Mammary epithelial cell (primary cell): ENCODE measurements at regions not wholly inside any gene's neighbourhood (a gene's known extent, or its start where the extent isn't known, plus 50 kb on each side); places are given as distances from the start of the nearest gene placed in this dataset.

ENCODE experiments used
- EZH2 ChIP-seq: IDR thresholded peaks from 2 replicates; pipeline ENCODE4 v1.6.1; 2012; ENCODE audit warnings: low read length, inconsistent platforms, borderline replicate concordance
- TF ChIP-seq, protein P1 (sequence below), 2 donors: IDR thresholded peaks in 1 of 2; conservative IDR thresholded peaks in 1 of 2; 2 replicates each; pipeline ENCODE4 v1.5.1; 2011 to 2012; ENCODE audit warnings: inconsistent platforms in 2 of 2, low read length in 2 of 2, mild to moderate bottlenecking in 2 of 2, control low read depth in 1 of 2, low read depth in 1 of 2; ENCODE audit not compliant: insufficient read depth in 1 of 2; ENCODE audit errors: extremely low read depth in 1 of 2

DNA sequence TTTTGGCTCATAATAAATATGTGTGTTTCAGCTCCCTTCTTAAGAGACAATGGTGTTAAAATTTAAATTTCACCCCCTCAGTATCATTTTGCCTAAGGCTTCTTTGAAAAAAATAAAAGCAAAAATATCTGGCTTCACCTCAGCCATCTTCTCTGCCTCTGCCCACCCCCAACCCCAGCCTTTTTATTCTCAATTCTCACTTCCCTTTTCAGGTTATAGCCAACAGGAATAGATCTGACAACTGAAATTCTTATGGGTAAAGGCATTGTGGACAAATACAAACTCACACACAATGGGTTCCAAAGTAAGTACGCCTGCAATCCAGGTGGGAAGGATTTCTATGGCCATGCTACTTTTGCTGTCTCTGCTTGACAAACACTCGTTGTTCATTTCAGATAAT, 399.0 kb upstream of the ARRDC4 start:
- TF ChIP-seq, protein P1, sequence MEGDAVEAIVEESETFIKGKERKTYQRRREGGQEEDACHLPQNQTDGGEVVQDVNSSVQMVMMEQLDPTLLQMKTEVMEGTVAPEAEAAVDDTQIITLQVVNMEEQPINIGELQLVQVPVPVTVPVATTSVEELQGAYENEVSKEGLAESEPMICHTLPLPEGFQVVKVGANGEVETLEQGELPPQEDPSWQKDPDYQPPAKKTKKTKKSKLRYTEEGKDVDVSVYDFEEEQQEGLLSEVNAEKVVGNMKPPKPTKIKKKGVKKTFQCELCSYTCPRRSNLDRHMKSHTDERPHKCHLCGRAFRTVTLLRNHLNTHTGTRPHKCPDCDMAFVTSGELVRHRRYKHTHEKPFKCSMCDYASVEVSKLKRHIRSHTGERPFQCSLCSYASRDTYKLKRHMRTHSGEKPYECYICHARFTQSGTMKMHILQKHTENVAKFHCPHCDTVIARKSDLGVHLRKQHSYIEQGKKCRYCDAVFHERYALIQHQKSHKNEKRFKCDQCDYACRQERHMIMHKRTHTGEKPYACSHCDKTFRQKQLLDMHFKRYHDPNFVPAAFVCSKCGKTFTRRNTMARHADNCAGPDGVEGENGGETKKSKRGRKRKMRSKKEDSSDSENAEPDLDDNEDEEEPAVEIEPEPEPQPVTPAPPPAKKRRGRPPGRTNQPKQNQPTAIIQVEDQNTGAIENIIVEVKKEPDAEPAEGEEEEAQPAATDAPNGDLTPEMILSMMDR (conservative IDR thresholded peaks at IDR 0.05 in 1 of 2, IDR thresholded peaks at IDR 0.05 in 1 of 2; ENCODE audit: extremely low read depth in 1 of 2, insufficient read depth in 1 of 2, low read depth in 1 of 2, low read length in 2 of 2): no peak
- TF ChIP-seq EZH2: no peak
